D721Med (cell line): ENCODE measurements at regions not wholly inside any gene's neighbourhood (a gene's known extent, or its start where the extent isn't known, plus 50 kb on each side); places are given as distances from the start of the nearest gene placed in this dataset.

ENCODE experiments used
- DNase-seq: peaks from one replicate; pipeline ENCODE4 v3.0.0; 2011; ENCODE audit warnings: low spot score; ENCODE audit not compliant: insufficient read length
- FAIRE-seq: peaks from 2 replicates; lab custom pipeline; 2011; peaks lifted over from hg19 to GRCh38; lab: Jason Lieb, UNC
- CTCF ChIP-seq: IDR thresholded peaks from 2 replicates; pipeline ENCODE4 v1.5.1; 2012; ENCODE audit warnings: mild to moderate bottlenecking, control low read depth; ENCODE audit not compliant: insufficient read depth; ENCODE audit errors: missing control alignments

GRCh38 chr9:784916-785315, 56.6 kb upstream of the DMRT1 start:
- no peak for TF ChIP-seq CTCF
- no peak for FAIRE-seq

GRCh38 chr9:785997-786396, 55.5 kb upstream of the DMRT1 start:
- DNase-seq (no peak), FAIRE-seq (no peak)
- TF ChIP-seq CTCF, result no peak

More at GRCh38 chr9:784916-785315, 56.6 kb upstream of the DMRT1 start:
- no peak for DNase-seq

GRCh38 chr9:786405-786804, 55.1 kb upstream of the DMRT1 start:
- no peak for TF ChIP-seq CTCF
- FAIRE-seq (no peak), DNase-seq (no peak)

GRCh38 chr9:788777-789176, 52.7 kb upstream of the DMRT1 start:
- no peak for FAIRE-seq
- no peak for TF ChIP-seq CTCF
- DNase-seq, result no peak
